WTC11 (cell line): ENCODE measurements at regions not wholly inside any gene's neighbourhood (a gene's known extent, or its start where the extent isn't known, plus 50 kb on each side); places are given as distances from the start of the nearest gene placed in this dataset.

Experiments used
- ATAC-seq: fragments of 200-7000 bp; cut with Tn5 transposase; 2 replicates; pipeline ENCODE4 v1.10.0; 2021; ENCODE audit warnings: mild to moderate bottlenecking, moderate library complexity
- CTCF ChIA-PET: fragments of 300-600 bp; sonication (Branson Sonifier 250); formaldehyde crosslinking; loops from one replicate; lab custom pipeline; 2021; ENCODE audit warnings: antibody characterized with exemption; lab: Charles Lee
- POLR2A ChIA-PET: fragments of 350-600 bp; sonication (Branson Sonifier 250); formaldehyde crosslinking; loops from one replicate; lab custom pipeline; 2021; ENCODE audit warnings: antibody characterized with exemption; lab: Charles Lee
- DNase-seq: peaks from one replicate; pipeline ENCODE4 v3.0.0; 2021; ENCODE audit warnings: low spot score
- H3K27ac Mint-ChIP-seq: 2 replicates; pipeline ENCODE4 v1.8.0; 2021; ENCODE audit warnings: mixed read lengths
- H3K27me3 Mint-ChIP-seq: 2 replicates; pipeline ENCODE4 v1.8.0; 2021; ENCODE audit warnings: low read depth, mild to moderate bottlenecking, moderate library complexity, mixed read lengths
- H3K36me3 Mint-ChIP-seq: 2 replicates; pipeline ENCODE4 v1.8.0; 2021; ENCODE audit warnings: mixed read lengths
- H3K4me1 Mint-ChIP-seq: 2 replicates; pipeline ENCODE4 v1.8.0; 2022; ENCODE audit warnings: mixed read lengths
- H3K4me3 Mint-ChIP-seq: 2 replicates; pipeline ENCODE4 v1.8.0; 2021; ENCODE audit warnings: mild to moderate bottlenecking, moderate library complexity, mixed read lengths
- H3K9me3 Mint-ChIP-seq: 2 replicates; pipeline ENCODE4 v1.8.0; 2021; ENCODE audit warnings: mixed read lengths
- ARID4B ChIP-seq: sonication (generic); formaldehyde crosslinking; IDR thresholded peaks from 2 replicates; pipeline ENCODE4 v1.8.0; 2023; ENCODE audit warnings: missing genetic modification reagents, mild to moderate bottlenecking, borderline replicate concordance
- CREB1 ChIP-seq: sonication (generic); formaldehyde crosslinking; IDR thresholded peaks from 2 replicates; pipeline ENCODE4 v1.8.0; 2023; ENCODE audit warnings: mild to moderate bottlenecking, missing genetic modification reagents
- CREM ChIP-seq: sonication (generic); formaldehyde crosslinking; IDR thresholded peaks from 2 replicates; pipeline ENCODE4 v1.8.1; 2022; ENCODE audit warnings: mild to moderate bottlenecking, missing genetic modification reagents, moderate library complexity
- ELF4 ChIP-seq: sonication (generic); formaldehyde crosslinking; IDR thresholded peaks from 2 replicates; pipeline ENCODE4 v1.8.1; 2022; ENCODE audit warnings: low read depth, mild to moderate bottlenecking, moderate library complexity, missing genetic modification reagents
- EMX1 ChIP-seq: fragments of 250-450 bp; sonication (Bioruptor Pico); IDR thresholded peaks from 2 replicates; pipeline ENCODE4 v1.8.0; 2021; ENCODE audit warnings: mild to moderate bottlenecking
- ERG ChIP-seq: fragments of 250-450 bp; sonication (Bioruptor Pico); IDR thresholded peaks from 2 replicates; pipeline ENCODE4 v1.8.0; 2021; ENCODE audit warnings: mild to moderate bottlenecking
- ESRRA ChIP-seq: sonication (generic); formaldehyde crosslinking; IDR thresholded peaks from 2 replicates; pipeline ENCODE4 v1.8.1; 2022; ENCODE audit warnings: mild to moderate bottlenecking, missing genetic modification reagents, borderline replicate concordance
- IRF2 ChIP-seq: sonication (generic); formaldehyde crosslinking; IDR thresholded peaks from 2 replicates; pipeline ENCODE4 v1.8.0; 2022; ENCODE audit warnings: low read depth, missing genetic modification reagents, borderline replicate concordance
- JUN ChIP-seq: sonication (generic); formaldehyde crosslinking; IDR thresholded peaks from 2 replicates; pipeline ENCODE4 v1.8.0; 2023; ENCODE audit warnings: mild to moderate bottlenecking, missing genetic modification reagents
- MXD4 ChIP-seq: fragments of 250-450 bp; sonication (Bioruptor Pico); IDR thresholded peaks from 2 replicates; pipeline ENCODE4 v1.8.0; 2021; ENCODE audit warnings: mild to moderate bottlenecking, moderate library complexity, borderline replicate concordance
- MYBL2 ChIP-seq: sonication (generic); formaldehyde crosslinking; IDR thresholded peaks from 2 replicates; pipeline ENCODE4 v1.8.1; 2023; ENCODE audit warnings: mild to moderate bottlenecking, moderate library complexity, missing genetic modification reagents
- PREB ChIP-seq: sonication (generic); formaldehyde crosslinking; IDR thresholded peaks from 2 replicates; pipeline ENCODE4 v1.8.1; 2022; ENCODE audit warnings: mild to moderate bottlenecking, missing genetic modification reagents, moderate library complexity, borderline replicate concordance
- PRRX2 ChIP-seq: fragments of 250-450 bp; sonication (Bioruptor Pico); IDR thresholded peaks from 2 replicates; pipeline ENCODE4 v1.8.0; 2021; ENCODE audit warnings: mild to moderate bottlenecking
- RORB ChIP-seq: fragments of 250-450 bp; sonication (Bioruptor Pico); IDR thresholded peaks from 2 replicates; pipeline ENCODE4 v1.9.0; 2021; ENCODE audit warnings: mild to moderate bottlenecking
- STAT6 ChIP-seq: sonication (generic); formaldehyde crosslinking; conservative IDR thresholded peaks from 2 replicates; pipeline ENCODE4 v1.8.1; 2023; ENCODE audit warnings: mild to moderate bottlenecking, low read depth, missing genetic modification reagents, moderate library complexity
- USF1 ChIP-seq: sonication (generic); formaldehyde crosslinking; IDR thresholded peaks from 2 replicates; pipeline ENCODE4 v1.8.0; 2022; ENCODE audit warnings: mild to moderate bottlenecking, missing genetic modification reagents
- ZNF281 ChIP-seq: sonication (generic); formaldehyde crosslinking; IDR thresholded peaks from 2 replicates; pipeline ENCODE4 v1.8.0; 2023; ENCODE audit warnings: mild to moderate bottlenecking, missing genetic modification reagents
- ZNF317 ChIP-seq: sonication (generic); formaldehyde crosslinking; IDR thresholded peaks from 2 replicates; pipeline ENCODE4 v1.8.1; 2023; ENCODE audit warnings: low read depth, mild to moderate bottlenecking, moderate library complexity, missing genetic modification reagents, borderline replicate concordance
- ZSCAN18 ChIP-seq: fragments of 250-450 bp; sonication (Bioruptor Pico); IDR thresholded peaks from 2 replicates; pipeline ENCODE4 v2.1.2; 2022; ENCODE audit warnings: mild to moderate bottlenecking, moderate library complexity

GRCh38 chr12:87870061-87870460 is 159.1 kb downstream of the C12orf50 start (continued):
- TF ChIP-seq ARID4B (CRISPR knock-in tag) = no peak

- Mint-ChIP-seq H3K27me3 (no peaks in the 10 kb centered on the region), H3K4me1 (peaks cover 24% of the 10 kb centered on the region), H3K36me3 (no peaks in the 10 kb centered on the region), H3K27ac (no peak overlapping the region), H3K9me3 (no peaks in the 10 kb centered on the region), H3K4me3 (no peak overlapping the region)
- ATAC-seq (peak; percentile 76), DNase-seq (no peak)
- ChIA-PET CTCF (interaction anchor here (0.9 to 1.1 kb wide), 3 partner anchors 13 to 86 kb away, joined by 4 to 5 read pairs (median 5); no protein-coding TSS in a partner anchor), POLR2A (no interaction called here)
- TF ChIP-seq MYBL2 (CRISPR knock-in tag) (no peak), JUN (CRISPR knock-in tag) (no peak), IRF2 (CRISPR knock-in tag) (no peak), MXD4 (CRISPR knock-in tag) (no peak), ZNF281 (no peak), STAT6 (CRISPR knock-in tag) (no peak), RORB (no peak), ELF4 (CRISPR knock-in tag) (no peak), ESRRA (CRISPR knock-in tag) (no peak), ERG (CRISPR knock-in tag) (no peak), EMX1 (CRISPR knock-in tag) (no peak), CREB1 (CRISPR knock-in tag) (no peak), PRRX2 (CRISPR knock-in tag) (no peak), ZSCAN18 (CRISPR knock-in tag) (no peak), ZNF317 (no peak), USF1 (no peak), CREM (CRISPR knock-in tag) (no peak), PREB (CRISPR knock-in tag) (no peak)
These were observed 162.5 kb downstream of the C12orf50 start for GRCh38 chr12:87866578-87867292.
